K562 (cell line): ENCODE measurements at regions not wholly inside any gene's neighbourhood (a gene's known extent, or its start where the extent isn't known, plus 50 kb on each side); places are given as distances from the start of the nearest gene placed in this dataset.
A peak's percentile ranks its signal among the peaks of the same experiment; 100 is the strongest.

Experiments
- ATAC-seq: fragments of 200-7000 bp; cut with Tn5 transposase; 3 replicates; pipeline ENCODE4 v1.9.1; 2020; ENCODE audit warnings: moderate library complexity
- BruUV-seq: library from RNA; stranded (reverse); fragments of 400-500 nt; replicated peaks from 2 replicates; lab custom pipeline; 2021; lab: Mats Ljungman, UMichigan
- CTCF ChIA-PET: fragments of 300-600 bp; formaldehyde crosslinking; extraction: SDS; loops from one replicate; lab custom pipeline; 2021; ENCODE audit warnings: low intra/inter-chr PET ratio; lab: Yijun Ruan, JAX
- POLR2A ChIA-PET: fragments of 300-600, 350-650 bp; sonication (Branson Sonifier 250); formaldehyde crosslinking; extraction: SDS; loops from one replicate; lab custom pipeline; 2021; ENCODE audit warnings: antibody characterized with exemption, inconsistent platforms; lab: Yijun Ruan, JAX
- DNase-seq, 4 experiments: peaks; one replicate each; pipeline versions ENCODE4 v3.0.0 to v3.0.0-alpha.2; 2011 to 2018; ENCODE audit warnings: low spot score in 3 of 4, mixed read lengths in 3 of 4; ENCODE audit errors: extremely low read depth in 1 of 4
- FAIRE-seq: peaks from 2 replicates; lab custom pipeline; 2011; peaks lifted over from hg19 to GRCh38; lab: Jason Lieb, UNC
- H2AFZ ChIP-seq: 2 replicates; pipeline ENCODE4 v1.6.0; 2011; ENCODE audit warnings: low read depth, low read length, control low read depth, inconsistent platforms
- H3K27ac ChIP-seq: fragments of 200-600 bp; 3 replicates; pipeline ENCODE4 v1.8.0; 2011; ENCODE audit warnings: low read depth, mild to moderate bottlenecking, control low read depth, inconsistent platforms, low read length, moderate library complexity, mixed read lengths; ENCODE audit errors: extremely low read depth
- H3K27me3 ChIP-seq, 2 experiments: fragments of 300-600 bp in 1 of 2; 2 replicates in 1 of 2; 3 replicates in 1 of 2; pipeline versions ENCODE4 v1.6.0 to v1.8.0; 2011; ENCODE audit warnings: inconsistent platforms in 2 of 2, low read length in 2 of 2, mild to moderate bottlenecking in 1 of 2, mixed read lengths in 1 of 2, moderate library complexity in 1 of 2; ENCODE audit not compliant: control insufficient read depth in 2 of 2, insufficient read depth in 2 of 2
- H3K36me3 ChIP-seq: fragments of 300-600 bp; 3 replicates; pipeline ENCODE4 v1.8.0; 2011; ENCODE audit warnings: mild to moderate bottlenecking, low read length, inconsistent platforms; ENCODE audit not compliant: control insufficient read depth, insufficient read depth
- H3K4me1 ChIP-seq, 2 experiments: fragments of 200-600 bp in 1 of 2; replicated peaks in 1 of 2; 2 replicates in 1 of 2; 3 replicates in 1 of 2; pipeline versions ENCODE4 v1.5.1 to v1.8.0; 2011; ENCODE audit warnings: inconsistent platforms in 2 of 2, low read length in 2 of 2, mild to moderate bottlenecking in 1 of 2, mixed read lengths in 1 of 2, moderate library complexity in 1 of 2; ENCODE audit not compliant: control insufficient read depth in 2 of 2, insufficient read depth in 2 of 2
- H3K4me2 ChIP-seq: 2 replicates; pipeline ENCODE4 v1.6.1; 2011; ENCODE audit warnings: low read length, control low read depth, inconsistent platforms, mixed read lengths; ENCODE audit not compliant: insufficient read depth
- H3K4me3 ChIP-seq: fragments of 200-600 bp; sonication (generic), shearing (Covaris generic); 2 replicates; pipeline ENCODE4 v1.5.1; 2016; ENCODE audit warnings: control low read depth, inconsistent platforms
- H3K79me2 ChIP-seq: fragments of 200-600 bp; 3 replicates; pipeline ENCODE4 v1.8.0; 2011; ENCODE audit warnings: low read length, inconsistent platforms; ENCODE audit not compliant: control insufficient read depth, insufficient read depth
- H3K9ac ChIP-seq, 2 experiments: 2 replicates each; pipeline versions ENCODE4 v1.6.0 to v1.6.1; 2011; ENCODE audit warnings: low read depth in 2 of 2, low read length in 2 of 2, control low read depth in 1 of 2, inconsistent platforms in 1 of 2, mild to moderate bottlenecking in 1 of 2, mixed read lengths in 1 of 2; ENCODE audit not compliant: insufficient read depth in 1 of 2
- H3K9me1 ChIP-seq: one replicate; pipeline ENCODE4 v1.6.0; 2011; ENCODE audit warnings: inconsistent platforms, mild to moderate bottlenecking, low read length, moderate library complexity; ENCODE audit not compliant: control insufficient read depth, insufficient read depth
- H3K9me3 ChIP-seq: replicated peaks from 2 replicates; pipeline ENCODE4 v1.5.1; 2011; ENCODE audit warnings: low read depth, low read length, inconsistent platforms; ENCODE audit not compliant: control insufficient read depth, insufficient read depth
- H4K20me1 ChIP-seq: replicated peaks from 2 replicates; pipeline ENCODE4 v1.6.1; 2011; ENCODE audit warnings: low read length, inconsistent platforms, mixed read lengths; ENCODE audit not compliant: control insufficient read depth, insufficient read depth
- CBX2 ChIP-seq: fragments of 200-600 bp; sonication (generic); IDR thresholded peaks from one replicate; pipeline ENCODE4 v1.6.1; 2012; ENCODE audit warnings: mild to moderate bottlenecking, low read length, inconsistent platforms; ENCODE audit not compliant: insufficient read depth, poor library complexity, severe bottlenecking
- CEBPG ChIP-seq, 3 experiments: fragments of 200-800 bp in 1 of 3; sonication (Bioruptor generic) in 1 of 3; sonication (generic) in 1 of 3; formaldehyde crosslinking in 1 of 3; IDR thresholded peaks in 2 of 3; conservative IDR thresholded peaks in 1 of 3; 2 replicates each; pipeline versions ENCODE4 v1.6.1 to v1.8.0; 2016 to 2022; ENCODE audit warnings: missing compliant biosample characterization in 2 of 3, missing genetic modification characterization in 2 of 3, mild to moderate bottlenecking in 1 of 3, missing genetic modification reagents in 1 of 3
- CHD1 ChIP-seq: fragments of 200-600 bp; sonication (generic); IDR thresholded peaks from one replicate; pipeline ENCODE4 v1.6.1; 2012; ENCODE audit warnings: mild to moderate bottlenecking, moderate library complexity, low read length, inconsistent platforms
- FOXP1 ChIP-seq: sonication (generic); formaldehyde crosslinking; IDR thresholded peaks from 2 replicates; pipeline ENCODE4 v1.8.0; 2022; ENCODE audit warnings: mild to moderate bottlenecking, missing genetic modification reagents
- MAFG ChIP-seq: fragments of 450-650 bp; conservative IDR thresholded peaks from 2 replicates; pipeline ENCODE4 v1.6.1; 2016; ENCODE audit warnings: missing genetic modification characterization, missing compliant biosample characterization
- MYNN ChIP-seq, 2 experiments: sonication (generic); formaldehyde crosslinking in 1 of 2; IDR thresholded peaks; 2 replicates each; pipeline versions ENCODE4 v1.5.0 to v1.6.1; 2016 to 2020; ENCODE audit warnings: antibody characterized with exemption in 1 of 2, missing genetic modification reagents in 1 of 2
- NCOA1 ChIP-seq: fragments of 450-650 bp; IDR thresholded peaks from 2 replicates; pipeline ENCODE4 v1.6.1; 2016; ENCODE audit warnings: low read depth
- RBM25 ChIP-seq: fragments of 200-400 bp; formaldehyde crosslinking; IDR thresholded peaks from 2 replicates; pipeline ENCODE4 v1.6.1; 2018; ENCODE audit warnings: low read length, low read depth, moderate library complexity; ENCODE audit not compliant: severe bottlenecking
- WGBS: fragments of 100-300 bp; shearing (Covaris generic); methylation state at CpG from one replicate; pipeline ENCODE4 v1.1.6; 2016; ENCODE audit warnings: low coverage, mixed read lengths; ENCODE audit not compliant: insufficient coverage; ENCODE audit errors: missing lambda C conversion rate; 5-methylcytosine and 5-hydroxymethylcytosine counted together
- in situ Hi-C: fragments of 300-500 bp; cut with MboI; formaldehyde crosslinking; loops from 4 replicates; pipeline ENCODE4 v1.15.0; 2018; ENCODE audit warnings: inconsistent platforms, mixed read lengths
- intact Hi-C: fragments of 100-400 bp; cut with micrococcal nuclease; formaldehyde crosslinking; loops from 2 replicates; pipeline ENCODE4 v1.14.2; 2022
- TF ChIP-seq, protein P1 (sequence below), 2 experiments: fragments of 450-650 bp; formaldehyde crosslinking in 1 of 2; IDR thresholded peaks; 2 replicates each; pipeline versions ENCODE4 v1.4.0 to v1.6.1; 2014 to 2020; ENCODE audit warnings: mild to moderate bottlenecking in 2 of 2, borderline replicate concordance in 1 of 2, low read depth in 1 of 2

DNA sequence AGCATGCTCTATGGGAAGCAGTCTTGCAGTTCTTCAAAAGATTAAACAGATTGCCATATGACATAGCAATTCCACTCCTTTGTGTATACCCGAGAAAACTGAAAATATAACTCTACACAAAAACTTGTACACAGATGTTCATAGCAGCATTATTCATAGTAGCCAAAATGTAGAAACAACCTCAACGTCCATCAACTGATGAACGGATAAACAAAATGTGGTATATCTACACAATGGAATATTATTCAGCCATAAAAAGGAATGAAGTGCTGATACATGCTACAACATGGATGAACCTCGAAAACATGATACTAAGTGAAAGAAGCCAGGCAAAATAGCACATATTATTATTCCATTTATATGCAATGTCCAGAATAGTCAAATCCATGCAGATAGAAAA lies 221.2 kb upstream of the PSMD7 start:
- H2AFZ ChIP-seq = no peak overlapping the region
- intact Hi-C loops = no loop called here

DNA sequence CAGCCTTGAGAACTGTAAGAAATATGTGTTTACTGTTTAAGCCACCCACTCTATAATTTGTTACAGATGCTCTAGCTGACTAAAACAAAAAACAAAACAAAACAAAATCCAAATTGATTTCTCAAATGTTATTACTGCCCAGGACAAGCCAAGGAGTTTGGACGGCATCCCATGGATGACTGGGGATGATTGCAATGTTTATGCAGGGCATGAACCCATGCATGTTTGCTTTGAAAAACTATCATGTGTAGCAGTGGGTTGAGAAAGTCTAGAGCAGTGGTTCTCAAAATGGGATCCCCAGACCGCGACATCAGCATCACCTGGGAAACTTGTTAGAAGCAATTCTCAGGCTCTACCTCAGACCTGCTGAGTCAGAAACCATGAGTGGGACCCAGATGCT lies 223.2 kb upstream of the PSMD7 start:
- WGBS = 0% methylated on average over 3 of the region's 3 CpGs
- POLR2A ChIA-PET = no interaction called here
- no TSS peak for BruUV-seq
- TF ChIP-seq MAFG (tag) (no peak), MYNN (IDR thresholded peaks at IDR 0.05) (no peak), MYNN (CRISPR knock-in tag; IDR thresholded peaks at IDR 0.05) (no peak), FOXP1 (CRISPR knock-in tag) (no peak), CHD1 (no peak), CBX2 (no peak), NCOA1 (no peak)
- TF ChIP-seq, protein P1, sequence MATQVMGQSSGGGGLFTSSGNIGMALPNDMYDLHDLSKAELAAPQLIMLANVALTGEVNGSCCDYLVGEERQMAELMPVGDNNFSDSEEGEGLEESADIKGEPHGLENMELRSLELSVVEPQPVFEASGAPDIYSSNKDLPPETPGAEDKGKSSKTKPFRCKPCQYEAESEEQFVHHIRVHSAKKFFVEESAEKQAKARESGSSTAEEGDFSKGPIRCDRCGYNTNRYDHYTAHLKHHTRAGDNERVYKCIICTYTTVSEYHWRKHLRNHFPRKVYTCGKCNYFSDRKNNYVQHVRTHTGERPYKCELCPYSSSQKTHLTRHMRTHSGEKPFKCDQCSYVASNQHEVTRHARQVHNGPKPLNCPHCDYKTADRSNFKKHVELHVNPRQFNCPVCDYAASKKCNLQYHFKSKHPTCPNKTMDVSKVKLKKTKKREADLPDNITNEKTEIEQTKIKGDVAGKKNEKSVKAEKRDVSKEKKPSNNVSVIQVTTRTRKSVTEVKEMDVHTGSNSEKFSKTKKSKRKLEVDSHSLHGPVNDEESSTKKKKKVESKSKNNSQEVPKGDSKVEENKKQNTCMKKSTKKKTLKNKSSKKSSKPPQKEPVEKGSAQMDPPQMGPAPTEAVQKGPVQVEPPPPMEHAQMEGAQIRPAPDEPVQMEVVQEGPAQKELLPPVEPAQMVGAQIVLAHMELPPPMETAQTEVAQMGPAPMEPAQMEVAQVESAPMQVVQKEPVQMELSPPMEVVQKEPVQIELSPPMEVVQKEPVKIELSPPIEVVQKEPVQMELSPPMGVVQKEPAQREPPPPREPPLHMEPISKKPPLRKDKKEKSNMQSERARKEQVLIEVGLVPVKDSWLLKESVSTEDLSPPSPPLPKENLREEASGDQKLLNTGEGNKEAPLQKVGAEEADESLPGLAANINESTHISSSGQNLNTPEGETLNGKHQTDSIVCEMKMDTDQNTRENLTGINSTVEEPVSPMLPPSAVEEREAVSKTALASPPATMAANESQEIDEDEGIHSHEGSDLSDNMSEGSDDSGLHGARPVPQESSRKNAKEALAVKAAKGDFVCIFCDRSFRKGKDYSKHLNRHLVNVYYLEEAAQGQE (IDR thresholded peaks at IDR 0.05; ENCODE audit: borderline replicate concordance) = no peak
- TF ChIP-seq, protein P1 (CRISPR knock-in tag; IDR thresholded peaks at IDR 0.05; ENCODE audit: low read depth) = no peak

More for the DNA sequence above, 221.2 kb upstream of the PSMD7 start:
- ATAC-seq = no peak
- Histone ChIP-seq H3K4me3 (no peak overlapping the region), H3K9me3 (no peaks in the 10 kb centered on the region), H4K20me1 (no peaks in the 10 kb centered on the region), H3K36me3 (no peaks in the 10 kb centered on the region), H3K9ac (no peak overlapping the region)
- 0% methylated on average over 4 of the region's 4 CpGs for WGBS
- CTCF ChIA-PET = no interaction called here
- in situ Hi-C loops = no loop called here
- no TSS peak for BruUV-seq
- no peak for DNase-seq
- TF ChIP-seq CEBPG (CRISPR knock-in tag; IDR thresholded peaks at IDR 0.05) (no peak), CEBPG (tag; conservative IDR thresholded peaks at IDR 0.05 in 1 of 2, IDR thresholded peaks at IDR 0.05 in 1 of 2) (no peak), RBM25 (peak; percentile 9)
- TF ChIP-seq, all 486 proteins: peak for 1
- Histone ChIP-seq H3K27ac (no peak overlapping the region), H3K4me2 (no peak overlapping the region), H3K79me2 (no peaks in the 10 kb centered on the region), H3K9me1 (no peaks in the 10 kb centered on the region), H3K4me1 (no peaks in the 10 kb centered on the region), H3K27me3 (no peaks in the 10 kb centered on the region)
- FAIRE-seq = no peak
- POLR2A ChIA-PET = interaction anchor here (0.6 kb wide), 1 partner anchor 863 kb away, joined by 3 read pairs; no protein-coding TSS in a partner anchor

More for the DNA sequence above, 223.2 kb upstream of the PSMD7 start:
- CTCF ChIA-PET = no interaction called here
- H3K27me3 ChIP-seq = no peaks in the 10 kb centered on the region
- no peaks in the 10 kb centered on the region for H3K36me3 ChIP-seq
- H3K4me3 ChIP-seq = no peak overlapping the region
- ATAC-seq (no peak), DNase-seq (no peak), FAIRE-seq (no peak)
- H3K9me1 ChIP-seq = no peaks in the 10 kb centered on the region
- H2AFZ ChIP-seq = no peak overlapping the region
- in situ Hi-C loops (no loop called here), intact Hi-C loops (no loop called here)
- no peak overlapping the region for H3K9ac ChIP-seq
- no peaks in the 10 kb centered on the region for H4K20me1 ChIP-seq
- H3K27ac ChIP-seq = no peak overlapping the region
- no peaks in the 10 kb centered on the region for H3K79me2 ChIP-seq
- H3K9me3 ChIP-seq = no peaks in the 10 kb centered on the region
- H3K4me2 ChIP-seq = no peak overlapping the region
- no peaks in the 10 kb centered on the region for H3K4me1 ChIP-seq
